Thoracic aorta (tissue), 2 donors: ENCODE measurements at regions not wholly inside any gene's neighbourhood (a gene's known extent, or its start where the extent isn't known, plus 50 kb on each side); places are given as distances from the start of the nearest gene placed in this dataset.

Source experiments
- ATAC-seq: fragments of 150-250 bp; one replicate; pipeline ENCODE4 v1.8.0; 2017; ENCODE audit warnings: low read depth; ENCODE audit not compliant: insufficient number of reproducible peaks, low FRiP score
- DNase-seq: peaks from one replicate; pipeline ENCODE4 v3.0.0-alpha.2; 2020; ENCODE audit warnings: low spot score
- H3K27ac ChIP-seq, 2 donors: fragments of 200-600 bp; sonication (generic); 1 replicate in 1 of 2; 2 replicates in 1 of 2; pipeline ENCODE4 v1.5.1; 2016; ENCODE audit warnings: mild to moderate bottlenecking in 2 of 2, moderate library complexity in 2 of 2
- H3K27me3 ChIP-seq: fragments of 200-600 bp; sonication (generic); replicated peaks from 2 replicates; pipeline ENCODE4 v1.6.0; 2016; ENCODE audit warnings: mild to moderate bottlenecking; ENCODE audit not compliant: insufficient read depth
- H3K36me3 ChIP-seq: fragments of 200-600 bp; sonication (generic); one replicate; pipeline ENCODE4 v1.5.1; 2016
- H3K4me1 ChIP-seq, 2 donors: fragments of 200-600 bp; sonication (generic); 1 replicate in 1 of 2; 2 replicates in 1 of 2; pipeline versions ENCODE4 v1.5.1 to v1.6.0; 2016; ENCODE audit warnings: low read depth in 2 of 2, mild to moderate bottlenecking in 1 of 2; ENCODE audit not compliant: control insufficient read depth in 1 of 2
- H3K4me3 ChIP-seq: fragments of 200-600 bp; sonication (generic); 2 replicates; pipeline ENCODE4 v1.5.1; 2016; ENCODE audit warnings: mild to moderate bottlenecking
- H3K9me3 ChIP-seq: fragments of 200-600 bp; sonication (generic); 2 replicates; pipeline ENCODE4 v1.5.1; 2016
- TF ChIP-seq, protein P1 (sequence below): fragments of 200-600 bp; sonication (generic); IDR thresholded peaks from one replicate; pipeline ENCODE4 v1.5.1; 2019; ENCODE audit warnings: antibody characterized with exemption

DNA sequence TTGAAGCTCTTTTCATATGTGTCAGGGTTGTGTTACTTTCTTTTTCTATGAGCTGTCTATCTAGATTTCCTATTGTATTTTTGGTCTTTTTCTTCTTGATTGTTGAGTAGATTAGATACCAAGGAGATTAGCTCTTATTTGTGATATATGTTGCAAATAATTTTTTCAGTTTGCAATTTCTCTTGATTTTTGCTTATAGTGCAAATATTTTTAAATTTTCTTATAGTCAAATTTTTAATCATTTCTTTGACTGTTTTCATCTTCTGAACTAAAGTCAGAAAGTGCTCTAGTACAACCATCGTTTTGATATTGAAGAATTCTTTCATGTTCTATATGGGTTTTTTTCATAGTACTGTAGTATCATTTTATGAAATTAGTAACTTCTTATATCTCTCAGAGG, 193.7 kb downstream of the OSTF1 start:
- Histone ChIP-seq H3K27ac (no peak overlapping the region), H3K36me3 (no peaks in the 10 kb centered on the region), H3K9me3 (no peaks in the 10 kb centered on the region), H3K4me1 (no peaks in the 10 kb centered on the region), H3K4me3 (no peak overlapping the region), H3K27me3 (no peaks in the 10 kb centered on the region)
- DNase-seq (no peak), ATAC-seq (no peak)
- TF ChIP-seq, protein P1, sequence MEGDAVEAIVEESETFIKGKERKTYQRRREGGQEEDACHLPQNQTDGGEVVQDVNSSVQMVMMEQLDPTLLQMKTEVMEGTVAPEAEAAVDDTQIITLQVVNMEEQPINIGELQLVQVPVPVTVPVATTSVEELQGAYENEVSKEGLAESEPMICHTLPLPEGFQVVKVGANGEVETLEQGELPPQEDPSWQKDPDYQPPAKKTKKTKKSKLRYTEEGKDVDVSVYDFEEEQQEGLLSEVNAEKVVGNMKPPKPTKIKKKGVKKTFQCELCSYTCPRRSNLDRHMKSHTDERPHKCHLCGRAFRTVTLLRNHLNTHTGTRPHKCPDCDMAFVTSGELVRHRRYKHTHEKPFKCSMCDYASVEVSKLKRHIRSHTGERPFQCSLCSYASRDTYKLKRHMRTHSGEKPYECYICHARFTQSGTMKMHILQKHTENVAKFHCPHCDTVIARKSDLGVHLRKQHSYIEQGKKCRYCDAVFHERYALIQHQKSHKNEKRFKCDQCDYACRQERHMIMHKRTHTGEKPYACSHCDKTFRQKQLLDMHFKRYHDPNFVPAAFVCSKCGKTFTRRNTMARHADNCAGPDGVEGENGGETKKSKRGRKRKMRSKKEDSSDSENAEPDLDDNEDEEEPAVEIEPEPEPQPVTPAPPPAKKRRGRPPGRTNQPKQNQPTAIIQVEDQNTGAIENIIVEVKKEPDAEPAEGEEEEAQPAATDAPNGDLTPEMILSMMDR = no peak

DNA sequence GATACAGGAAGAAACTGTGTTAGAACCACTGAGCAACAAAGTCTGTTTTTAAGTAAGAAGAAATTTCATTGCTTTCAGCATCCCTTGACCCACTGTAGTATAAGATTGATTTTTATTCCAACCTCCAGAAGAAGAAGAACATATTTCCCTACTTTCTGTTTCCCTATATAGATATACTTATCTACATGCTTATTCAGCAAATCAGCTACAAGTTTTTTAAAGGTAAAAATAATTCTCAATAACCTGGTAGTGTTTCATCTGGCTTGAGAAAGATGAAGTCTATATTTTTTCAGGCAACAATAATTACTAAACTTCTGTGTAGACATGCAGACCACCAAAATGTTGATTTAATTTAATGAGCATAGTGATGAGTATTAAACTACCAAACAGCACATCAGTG, 201.0 kb downstream of the OSTF1 start:
- Histone ChIP-seq H3K36me3 (no peaks in the 10 kb centered on the region), H3K4me1 (no peaks in the 10 kb centered on the region), H3K4me3 (no peak overlapping the region), H3K27me3 (no peaks in the 10 kb centered on the region), H3K27ac (no peak overlapping the region), H3K9me3 (no peaks in the 10 kb centered on the region)
- ATAC-seq (no peak), DNase-seq (no peak)
- TF ChIP-seq, protein P1 = no peak

DNA sequence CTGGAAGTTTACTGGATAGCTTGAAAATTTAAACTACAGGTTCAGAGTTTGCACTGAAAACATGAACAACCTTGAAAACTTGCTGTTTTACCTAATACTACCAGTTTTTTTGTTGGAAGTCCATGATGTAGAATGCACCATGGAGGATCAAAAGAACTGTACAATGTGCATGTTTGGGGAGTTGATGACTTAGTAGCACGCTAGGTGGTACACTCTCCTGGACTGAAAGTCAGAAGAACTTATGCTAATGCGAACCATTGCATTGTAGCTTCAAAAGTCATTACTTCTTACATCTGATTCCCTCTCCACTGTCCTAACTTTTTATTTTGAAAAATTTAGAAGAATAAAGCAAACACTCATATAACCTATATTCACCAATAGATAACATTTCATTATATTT, 211.0 kb downstream of the OSTF1 start:
- TF ChIP-seq, protein P1 = no peak
- ATAC-seq (no peak), DNase-seq (no peak)
- peaks cover 0 to 16% of the 10 kb centered on the region in 2 donors for H3K4me1 ChIP-seq
- no peaks in the 10 kb centered on the region for H3K27me3 ChIP-seq
- no peaks in the 10 kb centered on the region for H3K36me3 ChIP-seq
- H3K4me3 ChIP-seq = no peak overlapping the region
- H3K27ac ChIP-seq = peak overlapping the region in 1 of 2 donors; percentile 9
- H3K9me3 ChIP-seq = no peaks in the 10 kb centered on the region

DNA sequence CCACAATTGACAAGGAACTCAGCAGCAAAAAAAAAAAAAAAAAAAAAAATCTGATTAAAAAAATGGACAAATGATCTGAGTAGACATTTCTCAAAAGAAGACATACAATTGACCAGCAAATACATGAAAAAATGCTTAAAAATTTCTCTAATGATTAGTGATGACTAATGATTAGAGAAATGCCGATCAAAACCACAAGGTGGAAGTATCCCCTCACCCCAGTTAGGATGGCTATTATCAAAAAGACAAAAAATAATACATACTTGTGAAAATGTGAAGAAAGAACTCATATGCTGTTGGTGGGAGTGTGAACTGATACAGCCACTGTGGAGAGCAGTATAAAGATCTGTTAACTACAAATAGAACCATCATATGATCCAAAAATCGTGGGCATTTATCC, 245.3 kb downstream of the OSTF1 start:
- Histone ChIP-seq H3K9me3 (no peaks in the 10 kb centered on the region), H3K27ac (no peak overlapping the region), H3K27me3 (no peaks in the 10 kb centered on the region), H3K4me3 (no peak overlapping the region), H3K36me3 (no peaks in the 10 kb centered on the region), H3K4me1 (no peaks in the 10 kb centered on the region)
- ATAC-seq = no peak
- DNase-seq = no peak
- TF ChIP-seq, protein P1 = peak; percentile 19

DNA sequence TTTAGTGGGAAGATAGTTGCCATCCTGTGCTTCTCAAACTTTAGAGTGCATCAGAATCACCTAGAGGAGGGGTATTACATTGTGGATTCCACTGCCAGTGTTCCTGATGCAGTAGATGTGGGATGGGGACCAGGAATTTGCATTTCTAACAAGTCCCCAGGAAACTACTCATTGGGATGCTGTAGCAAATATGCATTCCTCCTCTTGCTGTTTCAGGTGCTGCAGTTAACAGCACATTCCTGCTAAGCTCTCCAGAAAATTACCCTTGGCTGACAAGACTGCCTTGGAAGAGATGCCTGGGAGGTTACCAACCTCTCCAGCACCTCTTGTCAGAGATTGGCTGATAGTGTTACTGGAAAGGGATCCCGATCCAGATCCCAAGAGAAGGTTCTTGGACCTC, 270.5 kb downstream of the OSTF1 start:
- TF ChIP-seq, protein P1 = no peak
- ATAC-seq (no peak), DNase-seq (no peak)
- no peaks in the 10 kb centered on the region for H3K9me3 ChIP-seq
- H3K36me3 ChIP-seq = no peaks in the 10 kb centered on the region
- no peaks in the 10 kb centered on the region for H3K27me3 ChIP-seq
- H3K4me3 ChIP-seq = no peak overlapping the region
- H3K4me1 ChIP-seq = no peaks in the 10 kb centered on the region
- H3K27ac ChIP-seq = no peak overlapping the region
